H9 (cell line): ENCODE measurements at regions not wholly inside any gene's neighbourhood (a gene's known extent, or its start where the extent isn't known, plus 50 kb on each side); places are given as distances from the start of the nearest gene placed in this dataset.

Source experiments
- DNase-seq: peaks from one replicate; pipeline ENCODE4 v3.0.0-alpha.2; 2017
- H2AFZ ChIP-seq: one replicate; pipeline ENCODE4 v1.6.1; 2013; ENCODE audit warnings: mild to moderate bottlenecking, low read length, control low read depth, moderate library complexity
- H2AK5ac ChIP-seq: 2 replicates; pipeline ENCODE4 v1.6.1; 2013; ENCODE audit warnings: low read length, control low read depth, mixed read lengths; ENCODE audit not compliant: insufficient read length
- H2BK120ac ChIP-seq: one replicate; pipeline ENCODE4 v1.6.1; 2013; ENCODE audit warnings: low read depth, mild to moderate bottlenecking, low read length, control low read depth, inconsistent platforms; ENCODE audit not compliant: poor library complexity, severe bottlenecking
- H2BK12ac ChIP-seq: 2 replicates; pipeline ENCODE4 v1.6.1; 2013; ENCODE audit warnings: low read length, control low read depth, mixed read lengths, low read depth; ENCODE audit not compliant: insufficient read length
- H2BK15ac ChIP-seq: 2 replicates; pipeline ENCODE4 v1.6.1; 2013; ENCODE audit warnings: low read depth, low read length, control low read depth
- H2BK20ac ChIP-seq: one replicate; pipeline ENCODE4 v1.6.1; 2013; ENCODE audit warnings: low read depth, mild to moderate bottlenecking, low read length, control low read depth, inconsistent platforms; ENCODE audit not compliant: poor library complexity, severe bottlenecking
- H2BK5ac ChIP-seq: 2 replicates; pipeline ENCODE4 v1.6.1; 2013; ENCODE audit warnings: low read length, control low read depth, mixed read lengths; ENCODE audit not compliant: insufficient read length
- H3K14ac ChIP-seq: 2 replicates; pipeline ENCODE4 v1.6.1; 2013; ENCODE audit warnings: low read length, control low read depth; ENCODE audit not compliant: insufficient read depth
- H3K18ac ChIP-seq: 2 replicates; pipeline ENCODE4 v1.6.1; 2013; ENCODE audit warnings: low read depth, mild to moderate bottlenecking, mixed read lengths, low read length, control low read depth; ENCODE audit not compliant: insufficient read length
- H3K23ac ChIP-seq: 2 replicates; pipeline ENCODE4 v1.6.1; 2013; ENCODE audit warnings: low read length, control low read depth, mixed read lengths, low read depth; ENCODE audit not compliant: insufficient read length
- H3K23me2 ChIP-seq: 2 replicates; pipeline ENCODE4 v1.6.1; 2013; ENCODE audit warnings: low read depth, mild to moderate bottlenecking, mixed read lengths, low read length, control low read depth; ENCODE audit not compliant: insufficient read length, poor library complexity, severe bottlenecking
- H3K27ac ChIP-seq: 2 replicates; pipeline ENCODE4 v1.5.1; 2013; ENCODE audit warnings: low read length, control low read depth, mixed read lengths, low read depth; ENCODE audit not compliant: insufficient read length
- H3K27me3 ChIP-seq: 2 replicates; pipeline ENCODE4 v1.6.1; 2013; ENCODE audit warnings: low read length, control low read depth, inconsistent platforms; ENCODE audit not compliant: insufficient read depth
- H3K4ac ChIP-seq: 2 replicates; pipeline ENCODE4 v1.6.1; 2013; ENCODE audit warnings: low read depth, mild to moderate bottlenecking, control low read depth, inconsistent platforms, low read length, moderate library complexity
- H3K4me1 ChIP-seq: 2 replicates; pipeline ENCODE4 v1.6.1; 2013; ENCODE audit warnings: low read length, control low read depth, inconsistent platforms; ENCODE audit not compliant: insufficient read depth
- H3K4me2 ChIP-seq: 2 replicates; pipeline ENCODE4 v1.6.1; 2013; ENCODE audit warnings: low read length, control low read depth, mixed read lengths; ENCODE audit not compliant: insufficient read length, insufficient read depth
- H3K56ac ChIP-seq: 2 replicates; pipeline ENCODE4 v1.6.1; 2013; ENCODE audit warnings: low read depth, mild to moderate bottlenecking, mixed read lengths, low read length, control low read depth; ENCODE audit not compliant: insufficient read length
- H3K79me1 ChIP-seq: 2 replicates; pipeline ENCODE4 v1.6.1; 2013; ENCODE audit warnings: low read depth, mild to moderate bottlenecking, moderate library complexity, low read length, control low read depth, inconsistent platforms; ENCODE audit not compliant: insufficient read depth, poor library complexity, severe bottlenecking
- H3K79me2 ChIP-seq: 2 replicates; pipeline ENCODE4 v1.6.1; 2013; ENCODE audit warnings: low read length, control low read depth, inconsistent platforms; ENCODE audit not compliant: insufficient read depth
- H3K9ac ChIP-seq: 2 replicates; pipeline ENCODE4 v1.6.1; 2013; ENCODE audit warnings: low read length, control low read depth, mixed read lengths; ENCODE audit not compliant: insufficient read length; ENCODE audit errors: extremely low read depth
- H3K9me3 ChIP-seq: one replicate; pipeline ENCODE4 v1.6.1; 2013; ENCODE audit warnings: low read depth, low read length, inconsistent platforms; ENCODE audit not compliant: control insufficient read depth
- H3T11ph ChIP-seq: one replicate; pipeline ENCODE4 v1.6.1; 2013; ENCODE audit warnings: mild to moderate bottlenecking, low read length, control low read depth, inconsistent platforms
- H4K20me1 ChIP-seq: one replicate; pipeline ENCODE4 v1.6.1; 2013; ENCODE audit not compliant: control insufficient read depth, insufficient read length, insufficient read depth
- H4K5ac ChIP-seq: 2 replicates; pipeline ENCODE4 v1.6.1; 2013; ENCODE audit warnings: low read depth, mild to moderate bottlenecking, mixed read lengths, low read length, control low read depth; ENCODE audit not compliant: insufficient read length
- H4K8ac ChIP-seq: replicated peaks from 2 replicates; pipeline ENCODE4 v1.6.1; 2013; ENCODE audit warnings: low read length, control low read depth, mixed read lengths, low read depth; ENCODE audit not compliant: insufficient read length
- H4K91ac ChIP-seq: 2 replicates; pipeline ENCODE4 v1.6.1; 2013; ENCODE audit warnings: low read depth, mild to moderate bottlenecking, moderate library complexity, mixed read lengths, low read length, control low read depth; ENCODE audit not compliant: insufficient read length
- H3K27ac Mint-ChIP-seq, 3 experiments: 2 replicates in 2 of 3; 3 replicates in 1 of 3; pipeline ENCODE4 v1.8.0; 2020 to 2021; ENCODE audit warnings: mixed read lengths in 3 of 3, mild to moderate bottlenecking in 1 of 3, moderate library complexity in 1 of 3
- H3K27me3 Mint-ChIP-seq: 2 replicates; pipeline ENCODE4 v1.8.0; 2021; ENCODE audit warnings: low read depth, mild to moderate bottlenecking, moderate library complexity, mixed read lengths
- H3K36me3 Mint-ChIP-seq, 3 experiments: 2 replicates in 2 of 3; 3 replicates in 1 of 3; pipeline ENCODE4 v1.8.0; 2020 to 2021; ENCODE audit warnings: low read depth in 3 of 3, mixed read lengths in 3 of 3; ENCODE audit not compliant: insufficient read depth in 1 of 3
- H3K4me1 Mint-ChIP-seq, 2 experiments: 2 replicates each; pipeline ENCODE4 v1.8.0; 2020; ENCODE audit warnings: mixed read lengths in 2 of 2
- H3K4me3 Mint-ChIP-seq, 2 experiments: 2 replicates in 1 of 2; 3 replicates in 1 of 2; pipeline ENCODE4 v1.8.0; 2020 to 2021; ENCODE audit warnings: mild to moderate bottlenecking in 2 of 2, mixed read lengths in 2 of 2, moderate library complexity in 1 of 2
- H3K9me3 Mint-ChIP-seq, 2 experiments: 2 replicates in 1 of 2; 3 replicates in 1 of 2; pipeline ENCODE4 v1.8.0; 2020; ENCODE audit warnings: mild to moderate bottlenecking in 2 of 2, mixed read lengths in 2 of 2, moderate library complexity in 1 of 2
- CTCF ChIP-seq: fragments of 200-600 bp; sonication (generic); conservative IDR thresholded peaks from 3 replicates; pipeline ENCODE4 v1.8.0; 2021; ENCODE audit warnings: antibody characterized with exemption, mild to moderate bottlenecking
- WGBS: extraction: QIAGEN DNeasy Blood & Tissue Kit; methylation state at CpG from one replicate; pipeline ENCODE4 v1.1.7; 2013; ENCODE audit warnings: missing lambda C conversion rate, low lambda C conversion rate, mixed read lengths; ENCODE audit not compliant: insufficient read length; ENCODE audit errors: extremely low coverage; 5-methylcytosine and 5-hydroxymethylcytosine counted together

- Histone ChIP-seq H4K8ac (no peak overlapping the region), H3K79me2 (no peaks in the 10 kb centered on the region), H3K79me1 (no peaks in the 10 kb centered on the region), H4K5ac (no peak overlapping the region), H3K56ac (no peak overlapping the region), H2BK5ac (no peak overlapping the region), H2AK5ac (no peak overlapping the region), H3K4me2 (no peak overlapping the region), H3K18ac (no peak overlapping the region), H2AFZ (no peak overlapping the region), H2BK20ac (no peak overlapping the region), H3K27me3 (no peaks in the 10 kb centered on the region), H3K23ac (no peak overlapping the region), H3K23me2 (no peaks in the 10 kb centered on the region), H4K20me1 (no peaks in the 10 kb centered on the region), H3K4ac (no peak overlapping the region), H2BK15ac (no peak overlapping the region), H3K27ac (no peak overlapping the region), H2BK12ac (no peak overlapping the region), H3K4me1 (no peaks in the 10 kb centered on the region), H4K91ac (no peak overlapping the region), H3K9ac (no peak overlapping the region), H2BK120ac (no peak overlapping the region), H3K14ac (no peak overlapping the region), H3T11ph (no peak overlapping the region), H3K9me3 (no peaks in the 10 kb centered on the region)
- peaks cover 9 to 21% of the 10 kb centered on the region in 2 experiments for H3K4me1 Mint-ChIP-seq
- H3K4me3 Mint-ChIP-seq = no peak overlapping the region
- TF ChIP-seq CTCF = no peak
- peak overlapping the region in 1 of 3 experiments; percentile 58; a peak in 1 of 7 replicates for H3K27ac Mint-ChIP-seq
- H3K9me3 Mint-ChIP-seq = peaks cover 6 to 12% of the 10 kb centered on the region in 2 experiments
- no CpG with 5 or more reads among the region's 9 CpGs for WGBS
- H3K27me3 Mint-ChIP-seq = no peaks in the 10 kb centered on the region; the same call in 1 of the 2 replicates
- DNase-seq = no peak
- H3K36me3 Mint-ChIP-seq = peaks cover 0 to 4% (median 3%) of the 10 kb centered on the region in 3 experiments; a peak in 5 of 7 replicates
Measured at GRCh38 chr12:94733727-94734126, 83.4 kb upstream of the TMCC3 start.
